ENCODE measurements at regions not wholly inside any gene's neighbourhood (a gene's known extent, or its start where the extent isn't known, plus 50 kb on each side); places are given as distances from the start of the nearest gene placed in this dataset.

GRCh38 chr1:184878602-184879001, 95.7 kb downstream of the NIBAN1 start:
- no peak for TF ChIP-seq ZNF138 (CRISPR knock-in tag; IDR thresholded peaks at IDR 0.05; ENCODE audit: low read depth)
- no peak for TF ChIP-seq PHF8 (CRISPR knock-in tag; IDR thresholded peaks at IDR 0.05)
- TF ChIP-seq, protein P1, sequence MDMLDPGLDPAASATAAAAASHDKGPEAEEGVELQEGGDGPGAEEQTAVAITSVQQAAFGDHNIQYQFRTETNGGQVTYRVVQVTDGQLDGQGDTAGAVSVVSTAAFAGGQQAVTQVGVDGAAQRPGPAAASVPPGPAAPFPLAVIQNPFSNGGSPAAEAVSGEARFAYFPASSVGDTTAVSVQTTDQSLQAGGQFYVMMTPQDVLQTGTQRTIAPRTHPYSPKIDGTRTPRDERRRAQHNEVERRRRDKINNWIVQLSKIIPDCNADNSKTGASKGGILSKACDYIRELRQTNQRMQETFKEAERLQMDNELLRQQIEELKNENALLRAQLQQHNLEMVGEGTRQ (IDR thresholded peaks at IDR 0.05; ENCODE audit: low read depth, low read length), result no peak
- TF ChIP-seq, protein P1 (CRISPR knock-in tag; IDR thresholded peaks at IDR 0.05; ENCODE audit: borderline replicate concordance), result no peak
- TF ChIP-seq, protein P2, sequence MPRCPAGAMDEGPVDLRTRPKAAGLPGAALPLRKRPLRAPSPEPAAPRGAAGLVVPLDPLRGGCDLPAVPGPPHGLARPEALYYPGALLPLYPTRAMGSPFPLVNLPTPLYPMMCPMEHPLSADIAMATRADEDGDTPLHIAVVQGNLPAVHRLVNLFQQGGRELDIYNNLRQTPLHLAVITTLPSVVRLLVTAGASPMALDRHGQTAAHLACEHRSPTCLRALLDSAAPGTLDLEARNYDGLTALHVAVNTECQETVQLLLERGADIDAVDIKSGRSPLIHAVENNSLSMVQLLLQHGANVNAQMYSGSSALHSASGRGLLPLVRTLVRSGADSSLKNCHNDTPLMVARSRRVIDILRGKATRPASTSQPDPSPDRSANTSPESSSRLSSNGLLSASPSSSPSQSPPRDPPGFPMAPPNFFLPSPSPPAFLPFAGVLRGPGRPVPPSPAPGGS (CRISPR knock-in tag; IDR thresholded peaks at IDR 0.05), result no peak
- TF ChIP-seq E2F5 (CRISPR knock-in tag; conservative IDR thresholded peaks at IDR 0.05), result no peak
- TF ChIP-seq POLR2A (IDR thresholded peaks at IDR 0.05; ENCODE audit: insufficient read depth in 1 of 2, low read depth in 2 of 2, low read length in 2 of 2), result no peak
- TF ChIP-seq ZFP62 (CRISPR knock-in tag; IDR thresholded peaks at IDR 0.05), result no peak
- no peak for TF ChIP-seq HDAC2 (CRISPR knock-in tag; IDR thresholded peaks at IDR 0.05)
- no peak for TF ChIP-seq ZNF124 (CRISPR knock-in tag; IDR thresholded peaks at IDR 0.05)
- TF ChIP-seq CREB3 (CRISPR knock-in tag; IDR thresholded peaks at IDR 0.05), result no peak
